A673 (cell line): ENCODE measurements at regions not wholly inside any gene's neighbourhood (a gene's known extent, or its start where the extent isn't known, plus 50 kb on each side); places are given as distances from the start of the nearest gene placed in this dataset.
"Not testable (repeated sequence)": the region's sequence is repeated elsewhere in the genome, so short reads cannot be mapped to it uniquely, and the experiment has no call there.

Experiments
- BruUV-seq: library from RNA; stranded (reverse); fragments of 400-500 nt; replicated peaks from 2 replicates; lab custom pipeline; 2021; lab: Mats Ljungman, UMichigan
- CTCF ChIA-PET: fragments of 300-600 bp; sonication (Branson Sonifier 250); formaldehyde crosslinking; loops from one replicate; lab custom pipeline; 2022; ENCODE audit warnings: antibody characterized with exemption; lab: Charles Lee
- POLR2A ChIA-PET: fragments of 300-600 bp; sonication (Branson Sonifier 250); formaldehyde crosslinking; loops from one replicate; lab custom pipeline; 2022; ENCODE audit warnings: antibody characterized with exemption; ENCODE audit not compliant: low non-redundant PET; lab: Charles Lee
- DNase-seq: peaks from one replicate; pipeline ENCODE4 v3.0.0-alpha.2; 2015; ENCODE audit warnings: low spot score
- H3K27ac ChIP-seq: fragments of 200-600 bp; sonication (generic); 2 replicates; pipeline ENCODE4 v1.5.1; 2016; ENCODE audit warnings: mixed run types, low read depth, mild to moderate bottlenecking, mixed read lengths, antibody characterized with exemption, low read length; ENCODE audit not compliant: poor library complexity, severe bottlenecking
- H3K27me3 ChIP-seq: fragments of 200-600 bp; sonication (generic); replicated peaks from 2 replicates; pipeline ENCODE4 v1.6.1; 2017; ENCODE audit warnings: mixed run types, low read depth, mild to moderate bottlenecking, mixed read lengths, antibody characterized with exemption, low read length; ENCODE audit not compliant: insufficient read depth, poor library complexity
- H3K36me3 ChIP-seq: fragments of 200-600 bp; sonication (generic); 2 replicates; pipeline ENCODE4 v1.6.1; 2016; ENCODE audit warnings: mixed run types, mild to moderate bottlenecking, mixed read lengths, antibody characterized with exemption, low read length; ENCODE audit not compliant: insufficient read depth, poor library complexity, severe bottlenecking
- H3K4me1 ChIP-seq: fragments of 200-600 bp; sonication (generic); 2 replicates; pipeline ENCODE4 v1.6.1; 2017; ENCODE audit warnings: mixed run types, mild to moderate bottlenecking, mixed read lengths, antibody characterized with exemption, low read length; ENCODE audit not compliant: insufficient read depth, poor library complexity, severe bottlenecking
- H3K4me3 ChIP-seq: fragments of 200-600 bp; sonication (generic); 2 replicates; pipeline ENCODE4 v1.5.1; 2016; ENCODE audit warnings: low read depth, mixed run types, mild to moderate bottlenecking, mixed read lengths, low read length; ENCODE audit not compliant: poor library complexity, severe bottlenecking
- H3K9me3 ChIP-seq: fragments of 200-600 bp; sonication (generic); 2 replicates; pipeline ENCODE4 v1.6.1; 2016; ENCODE audit warnings: mixed run types, low read depth, mild to moderate bottlenecking, mixed read lengths, antibody characterized with exemption, low read length; ENCODE audit not compliant: poor library complexity, severe bottlenecking
- EZH2 ChIP-seq: fragments of 200-600 bp; sonication (generic); IDR thresholded peaks from 2 replicates; pipeline ENCODE4 v1.6.1; 2017; ENCODE audit warnings: borderline replicate concordance, low read depth, mild to moderate bottlenecking, mixed read lengths, antibody characterized with exemption, low read length; ENCODE audit not compliant: poor library complexity, severe bottlenecking
- intact Hi-C: fragments of 100-400 bp; cut with micrococcal nuclease; formaldehyde crosslinking; loops from one replicate; pipeline ENCODE4 v1.10.0; 2022; ENCODE audit not compliant: unreplicated experiment
- TF ChIP-seq, protein P1 (sequence below): fragments of 300-800, 200-600 bp; sonication (generic); conservative IDR thresholded peaks from 2 replicates; pipeline ENCODE4 v1.5.1; 2017; ENCODE audit warnings: low read depth, mild to moderate bottlenecking, antibody characterized with exemption, low read length, moderate library complexity, mixed read lengths

- CTCF ChIA-PET, result no interaction called here
- POLR2A ChIA-PET, result no interaction called here
- no TSS peak for BruUV-seq
Measured at GRCh38 chr9:75812141-75812540, 78.3 kb upstream of the PCSK5 start.

DNA sequence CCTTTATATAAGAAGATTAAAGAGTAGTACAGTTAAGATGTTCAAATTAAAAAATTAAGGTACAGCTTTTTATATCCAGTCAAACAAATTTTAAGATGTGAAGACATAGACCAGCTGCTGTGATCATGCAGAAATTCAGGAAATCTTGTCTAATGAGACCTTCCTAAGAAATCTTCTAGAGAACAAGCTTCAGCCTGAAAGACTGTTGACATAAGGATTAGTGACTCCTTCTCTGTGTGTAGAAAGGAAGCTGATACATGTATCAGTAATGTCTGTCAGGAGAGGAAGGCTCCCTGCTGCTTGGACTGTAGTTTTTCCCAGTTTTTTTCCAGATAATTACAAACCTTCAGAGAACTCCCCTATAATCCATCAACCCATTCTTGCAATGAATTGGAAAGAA is 75.8 kb upstream of the PCSK5 start:
- Histone ChIP-seq H3K4me1 (no peaks in the 10 kb centered on the region), H3K36me3 (no peaks in the 10 kb centered on the region), H3K9me3 (peaks cover 21% of the 10 kb centered on the region), H3K4me3 (no peak overlapping the region), H3K27ac (no peak overlapping the region), H3K27me3 (no peaks in the 10 kb centered on the region)
- intact Hi-C loops, result no loop called here
- ChIA-PET POLR2A (no interaction called here), CTCF (no interaction called here)
- peak; percentile 9 for DNase-seq
- no peak for TF ChIP-seq EZH2
- TF ChIP-seq, protein P1, sequence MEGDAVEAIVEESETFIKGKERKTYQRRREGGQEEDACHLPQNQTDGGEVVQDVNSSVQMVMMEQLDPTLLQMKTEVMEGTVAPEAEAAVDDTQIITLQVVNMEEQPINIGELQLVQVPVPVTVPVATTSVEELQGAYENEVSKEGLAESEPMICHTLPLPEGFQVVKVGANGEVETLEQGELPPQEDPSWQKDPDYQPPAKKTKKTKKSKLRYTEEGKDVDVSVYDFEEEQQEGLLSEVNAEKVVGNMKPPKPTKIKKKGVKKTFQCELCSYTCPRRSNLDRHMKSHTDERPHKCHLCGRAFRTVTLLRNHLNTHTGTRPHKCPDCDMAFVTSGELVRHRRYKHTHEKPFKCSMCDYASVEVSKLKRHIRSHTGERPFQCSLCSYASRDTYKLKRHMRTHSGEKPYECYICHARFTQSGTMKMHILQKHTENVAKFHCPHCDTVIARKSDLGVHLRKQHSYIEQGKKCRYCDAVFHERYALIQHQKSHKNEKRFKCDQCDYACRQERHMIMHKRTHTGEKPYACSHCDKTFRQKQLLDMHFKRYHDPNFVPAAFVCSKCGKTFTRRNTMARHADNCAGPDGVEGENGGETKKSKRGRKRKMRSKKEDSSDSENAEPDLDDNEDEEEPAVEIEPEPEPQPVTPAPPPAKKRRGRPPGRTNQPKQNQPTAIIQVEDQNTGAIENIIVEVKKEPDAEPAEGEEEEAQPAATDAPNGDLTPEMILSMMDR, result no peak
- no TSS peak for BruUV-seq

More at GRCh38 chr9:75812141-75812540, 78.3 kb upstream of the PCSK5 start:
- no peak for DNase-seq
- Histone ChIP-seq H3K4me1 (no peaks in the 10 kb centered on the region), H3K9me3 (peaks cover 22% of the 10 kb centered on the region), H3K27ac (no peak overlapping the region), H3K4me3 (no peak overlapping the region), H3K27me3 (no peaks in the 10 kb centered on the region), H3K36me3 (no peaks in the 10 kb centered on the region)
- no peak for TF ChIP-seq EZH2
- TF ChIP-seq, protein P1, result no peak
- intact Hi-C loops, result no loop called here

DNA sequence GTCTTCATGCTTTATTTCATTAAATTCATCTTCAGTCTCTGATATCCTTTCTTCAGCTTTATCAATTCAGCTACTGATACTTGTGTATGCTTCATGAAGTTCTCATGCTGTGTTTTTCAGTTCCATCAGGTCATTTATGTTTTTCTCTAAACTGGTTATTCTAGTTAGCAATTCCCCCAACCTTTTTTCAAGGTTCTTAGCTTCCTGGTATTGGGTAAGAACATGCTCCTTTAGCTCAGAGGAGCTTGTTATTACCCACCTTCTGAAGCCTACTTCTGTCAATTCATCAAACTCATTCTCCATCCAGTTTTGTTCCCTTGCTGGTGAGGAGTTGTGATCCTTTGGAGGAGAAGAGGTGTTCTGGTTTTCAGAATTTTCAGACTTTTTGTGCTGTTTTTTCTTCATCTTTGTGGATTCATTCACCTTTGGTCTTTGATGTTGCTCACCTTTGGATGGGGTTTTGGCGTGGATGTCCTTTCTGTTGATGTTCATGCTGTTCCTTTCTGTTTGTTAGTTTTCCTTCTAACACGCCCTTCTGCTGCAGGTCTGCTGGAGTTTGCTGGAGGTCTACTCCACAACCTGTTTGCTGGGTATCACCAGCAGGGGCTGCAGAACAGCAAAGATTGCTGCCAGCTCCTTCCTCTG is 69.9 kb upstream of the PCSK5 start:
- BruUV-seq, POLR2A ChIA-PET: not testable (repeated sequence)

GRCh38 chr9:75823151-75823550 is 67.3 kb upstream of the PCSK5 start:
- no TSS peak for BruUV-seq

More for the DNA sequence above, 69.9 kb upstream of the PCSK5 start:
- H3K36me3 ChIP-seq, H3K9me3 ChIP-seq, CTCF ChIA-PET, H3K27me3 ChIP-seq, DNase-seq, H3K4me3 ChIP-seq, H3K4me1 ChIP-seq, intact Hi-C loops, H3K27ac ChIP-seq: not testable (repeated sequence)

More at GRCh38 chr9:75823151-75823550, 67.3 kb upstream of the PCSK5 start:
- intact Hi-C loops, result no loop called here
- no peak for TF ChIP-seq EZH2
- TF ChIP-seq, protein P1, result no peak
- no peaks in the 10 kb centered on the region for H3K36me3 ChIP-seq
- POLR2A ChIA-PET, result no interaction called here
- H3K4me1 ChIP-seq, result no peaks in the 10 kb centered on the region
- no peak overlapping the region for H3K27ac ChIP-seq
- no peak overlapping the region for H3K4me3 ChIP-seq
- H3K9me3 ChIP-seq, result no peaks in the 10 kb centered on the region
- no peak for DNase-seq
- no peaks in the 10 kb centered on the region for H3K27me3 ChIP-seq
- CTCF ChIA-PET, result no interaction called here
